ENCODE measurements at regions not wholly inside any gene's neighbourhood (a gene's known extent, or its start where the extent isn't known, plus 50 kb on each side); places are given as distances from the start of the nearest gene placed in this dataset.

- no peak for DNase-seq (ENCODE audit: low read depth)
Measured at GRCh38 chr10:128867819-128868218, 599.2 kb upstream of the MGMT start.

GRCh38 chr10:128868481-128868880 lies 598.6 kb upstream of the MGMT start:
- DNase-seq (ENCODE audit: low read depth) = no peak

- DNase-seq (ENCODE audit: low read depth) = no peak
Measured at GRCh38 chr10:128869101-128869749, 597.8 kb upstream of the MGMT start.

- DNase-seq (ENCODE audit: low read depth) = no peak
Measured at GRCh38 chr10:128870830-128871597, 596.0 kb upstream of the MGMT start.

GRCh38 chr10:128871671-128872231 lies 595.3 kb upstream of the MGMT start:
- DNase-seq (ENCODE audit: low read depth) = no peak

GRCh38 chr10:128873411-128874054 lies 593.5 kb upstream of the MGMT start:
- no peak for DNase-seq (ENCODE audit: low read depth)

GRCh38 chr10:128874331-128874730 lies 592.7 kb upstream of the MGMT start:
- DNase-seq (ENCODE audit: low read depth) = no peak

GRCh38 chr10:128875030-128875744 lies 591.9 kb upstream of the MGMT start:
- no peak for DNase-seq (ENCODE audit: low read depth)

GRCh38 chr10:128875956-128876736 lies 590.9 kb upstream of the MGMT start:
- peak; percentile 6 for DNase-seq (ENCODE audit: low read depth)

- DNase-seq (ENCODE audit: low read depth) = no peak
Measured at GRCh38 chr10:128877141-128877540, 589.9 kb upstream of the MGMT start.

GRCh38 chr10:128877936-128878335 lies 589.1 kb upstream of the MGMT start:
- no peak for DNase-seq (ENCODE audit: low read depth)

- DNase-seq (ENCODE audit: low read depth) = no peak
Measured at GRCh38 chr10:128879030-128879429, 588.0 kb upstream of the MGMT start.

GRCh38 chr10:128879441-128880140 lies 587.5 kb upstream of the MGMT start:
- no peak for DNase-seq (ENCODE audit: low read depth)

- no peak for DNase-seq (ENCODE audit: low read depth)
Measured at GRCh38 chr10:128880159-128880725, 586.8 kb upstream of the MGMT start.

- no peak for DNase-seq (ENCODE audit: low read depth)
Measured at GRCh38 chr10:128881086-128881485, 586.0 kb upstream of the MGMT start.

GRCh38 chr10:128883231-128884032 lies 583.6 kb upstream of the MGMT start:
- DNase-seq (ENCODE audit: low read depth) = no peak

- DNase-seq (ENCODE audit: low read depth) = no peak
Measured at GRCh38 chr10:128884033-128884425, 583.0 kb upstream of the MGMT start.

- DNase-seq (ENCODE audit: low read depth) = no peak
Measured at GRCh38 chr10:128884496-128885072, 582.5 kb upstream of the MGMT start.
